OCI-LY7 (cell line): ENCODE measurements at regions not wholly inside any gene's neighbourhood (a gene's known extent, or its start where the extent isn't known, plus 50 kb on each side); places are given as distances from the start of the nearest gene placed in this dataset.

Experiments
- BruUV-seq: library from RNA; stranded (reverse); fragments of 400-500 nt; replicated peaks from 2 replicates; lab custom pipeline; 2021; lab: Mats Ljungman, UMichigan
- CTCF ChIA-PET: fragments of 300-600 bp; sonication (Branson Sonifier 250); formaldehyde crosslinking; loops from one replicate; lab custom pipeline; 2022; ENCODE audit warnings: antibody characterized with exemption; ENCODE audit not compliant: unreplicated experiment; lab: Charles Lee
- POLR2A ChIA-PET: fragments of 300-600 bp; sonication (Branson Sonifier 250); formaldehyde crosslinking; loops from one replicate; lab custom pipeline; 2022; ENCODE audit warnings: antibody characterized with exemption; lab: Charles Lee
- DNase-seq: peaks from one replicate; pipeline ENCODE4 v3.0.0-alpha.2; 2015; ENCODE audit warnings: low spot score
- H2AFZ ChIP-seq: fragments of 200-600 bp; sonication (generic), shearing (Covaris generic); 2 replicates; pipeline ENCODE4 v1.6.1; 2014; ENCODE audit warnings: mild to moderate bottlenecking, antibody characterized with exemption, low read length, moderate library complexity
- H3K27ac ChIP-seq: fragments of 200-600 bp; sonication (generic); 2 replicates; pipeline ENCODE4 v1.5.1; 2014; ENCODE audit warnings: mixed run types, low read depth, mild to moderate bottlenecking, moderate library complexity, low read length, inconsistent platforms; ENCODE audit not compliant: poor library complexity, severe bottlenecking
- H3K36me3 ChIP-seq: fragments of 200-600 bp; sonication (generic); 2 replicates; pipeline ENCODE4 v1.6.1; 2014; ENCODE audit warnings: mild to moderate bottlenecking, antibody characterized with exemption, low read length, moderate library complexity, mixed read lengths; ENCODE audit not compliant: insufficient read depth
- H3K4me1 ChIP-seq: fragments of 200-600 bp; sonication (generic); 2 replicates; pipeline ENCODE4 v1.5.1; 2014; ENCODE audit warnings: mild to moderate bottlenecking, low read length; ENCODE audit not compliant: insufficient read depth, poor library complexity, severe bottlenecking
- H3K4me2 ChIP-seq: fragments of 200-600 bp; sonication (generic); 2 replicates; pipeline ENCODE4 v1.6.1; 2014; ENCODE audit warnings: mild to moderate bottlenecking, low read length
- H3K4me3 ChIP-seq: fragments of 200-600 bp; sonication (generic); 2 replicates; pipeline ENCODE4 v1.5.1; 2014; ENCODE audit warnings: mild to moderate bottlenecking, low read depth, low read length; ENCODE audit not compliant: poor library complexity, severe bottlenecking
- H3K79me2 ChIP-seq: fragments of 200-600 bp; sonication (generic); 2 replicates; pipeline ENCODE4 v1.6.1; 2016; ENCODE audit warnings: low read depth, mild to moderate bottlenecking, low read length, moderate library complexity, mixed read lengths; ENCODE audit not compliant: insufficient read depth
- H3K9me2 ChIP-seq: fragments of 200-600 bp; sonication (generic); 2 replicates; pipeline ENCODE4 v1.6.1; 2016; ENCODE audit warnings: mild to moderate bottlenecking, low read length, mixed read lengths; ENCODE audit not compliant: insufficient read depth
- H3K9me3 ChIP-seq: fragments of 200-600 bp; sonication (generic); 2 replicates; pipeline ENCODE4 v1.6.1; 2014; ENCODE audit warnings: mild to moderate bottlenecking, mixed run types, low read length, mixed read lengths
- H4K20me1 ChIP-seq: fragments of 200-600 bp; sonication (generic); 2 replicates; pipeline ENCODE4 v1.6.1; 2014; ENCODE audit warnings: mild to moderate bottlenecking, antibody characterized with exemption, low read length, moderate library complexity, mixed read lengths; ENCODE audit not compliant: insufficient read depth
- EZH2phosphoT487 ChIP-seq: fragments of 200-600 bp; sonication (generic); IDR thresholded peaks from 2 replicates; pipeline ENCODE4 v1.6.1; 2018; ENCODE audit warnings: low read depth, borderline replicate concordance, mild to moderate bottlenecking, mixed run types, antibody characterized with exemption, low read length, moderate library complexity, mixed read lengths
- intact Hi-C: fragments of 100-400 bp; cut with micrococcal nuclease; formaldehyde crosslinking; loops from one replicate; pipeline ENCODE4 v1.10.0; 2022; ENCODE audit not compliant: unreplicated experiment
- TF ChIP-seq, protein P1 (sequence below): fragments of 200-600 bp; sonication (generic); conservative IDR thresholded peaks from 2 replicates; pipeline ENCODE4 v1.5.1; 2014; ENCODE audit warnings: mild to moderate bottlenecking, antibody characterized with exemption, low read length, moderate library complexity, mixed read lengths

DNA sequence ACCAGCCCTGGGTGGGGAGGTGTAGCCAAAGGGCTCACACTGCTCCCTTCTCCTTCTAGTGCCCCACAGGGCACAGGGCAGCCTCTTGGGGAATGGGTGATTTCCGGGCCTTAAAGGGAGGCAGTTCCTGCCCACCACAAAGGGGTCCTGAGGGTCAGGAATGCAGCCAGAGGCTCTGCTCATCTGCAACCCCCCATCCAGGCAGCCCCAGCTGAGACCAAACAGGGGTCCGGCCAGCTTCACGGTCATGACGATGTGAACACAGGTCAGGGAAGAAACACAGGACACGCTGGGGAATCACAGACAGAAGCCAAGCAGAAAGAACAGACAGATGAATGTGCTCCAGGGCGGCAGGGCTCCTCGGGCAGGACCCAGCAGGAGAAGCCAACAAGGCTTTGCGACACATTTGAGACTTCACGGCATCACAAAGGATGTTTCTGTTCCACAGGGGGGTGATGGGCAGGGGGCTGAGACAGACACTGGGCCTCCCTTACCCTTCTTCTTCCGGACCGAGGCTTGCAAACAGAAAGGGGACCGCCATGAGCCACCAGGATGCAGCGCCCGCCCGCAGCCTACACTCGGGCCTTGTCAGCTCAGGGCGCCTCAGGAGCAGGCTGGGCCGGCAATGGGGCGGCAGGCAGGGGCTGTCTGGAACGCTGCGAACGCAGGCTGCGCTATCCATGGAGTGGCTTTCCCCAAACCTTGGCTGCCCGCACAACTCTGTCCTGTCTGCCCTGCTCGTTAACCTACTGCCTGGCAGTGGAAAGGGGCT lies 101.9 kb downstream of the CTTN start:
- H3K4me3 ChIP-seq, result no peak overlapping the region
- intact Hi-C loops, result no loop called here
- H4K20me1 ChIP-seq, result no peaks in the 10 kb centered on the region
- no peaks in the 10 kb centered on the region for H3K36me3 ChIP-seq
- POLR2A ChIA-PET, result interaction anchor here (0.6 kb wide), 1 partner anchor 74 kb away, joined by 3 read pairs; no protein-coding TSS in a partner anchor
- H3K79me2 ChIP-seq, result no peaks in the 10 kb centered on the region
- H2AFZ ChIP-seq, result no peak overlapping the region
- no peaks in the 10 kb centered on the region for H3K4me1 ChIP-seq
- no TSS peak for BruUV-seq
- no peak overlapping the region for H3K27ac ChIP-seq
- no peak overlapping the region for H3K4me2 ChIP-seq
- CTCF ChIA-PET, result no interaction called here
- TF ChIP-seq, protein P1, sequence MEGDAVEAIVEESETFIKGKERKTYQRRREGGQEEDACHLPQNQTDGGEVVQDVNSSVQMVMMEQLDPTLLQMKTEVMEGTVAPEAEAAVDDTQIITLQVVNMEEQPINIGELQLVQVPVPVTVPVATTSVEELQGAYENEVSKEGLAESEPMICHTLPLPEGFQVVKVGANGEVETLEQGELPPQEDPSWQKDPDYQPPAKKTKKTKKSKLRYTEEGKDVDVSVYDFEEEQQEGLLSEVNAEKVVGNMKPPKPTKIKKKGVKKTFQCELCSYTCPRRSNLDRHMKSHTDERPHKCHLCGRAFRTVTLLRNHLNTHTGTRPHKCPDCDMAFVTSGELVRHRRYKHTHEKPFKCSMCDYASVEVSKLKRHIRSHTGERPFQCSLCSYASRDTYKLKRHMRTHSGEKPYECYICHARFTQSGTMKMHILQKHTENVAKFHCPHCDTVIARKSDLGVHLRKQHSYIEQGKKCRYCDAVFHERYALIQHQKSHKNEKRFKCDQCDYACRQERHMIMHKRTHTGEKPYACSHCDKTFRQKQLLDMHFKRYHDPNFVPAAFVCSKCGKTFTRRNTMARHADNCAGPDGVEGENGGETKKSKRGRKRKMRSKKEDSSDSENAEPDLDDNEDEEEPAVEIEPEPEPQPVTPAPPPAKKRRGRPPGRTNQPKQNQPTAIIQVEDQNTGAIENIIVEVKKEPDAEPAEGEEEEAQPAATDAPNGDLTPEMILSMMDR, result no peak
- TF ChIP-seq EZH2phosphoT487, result no peak
- H3K9me2 ChIP-seq, result no peaks in the 10 kb centered on the region
- no peaks in the 10 kb centered on the region for H3K9me3 ChIP-seq
- no peak for DNase-seq

DNA sequence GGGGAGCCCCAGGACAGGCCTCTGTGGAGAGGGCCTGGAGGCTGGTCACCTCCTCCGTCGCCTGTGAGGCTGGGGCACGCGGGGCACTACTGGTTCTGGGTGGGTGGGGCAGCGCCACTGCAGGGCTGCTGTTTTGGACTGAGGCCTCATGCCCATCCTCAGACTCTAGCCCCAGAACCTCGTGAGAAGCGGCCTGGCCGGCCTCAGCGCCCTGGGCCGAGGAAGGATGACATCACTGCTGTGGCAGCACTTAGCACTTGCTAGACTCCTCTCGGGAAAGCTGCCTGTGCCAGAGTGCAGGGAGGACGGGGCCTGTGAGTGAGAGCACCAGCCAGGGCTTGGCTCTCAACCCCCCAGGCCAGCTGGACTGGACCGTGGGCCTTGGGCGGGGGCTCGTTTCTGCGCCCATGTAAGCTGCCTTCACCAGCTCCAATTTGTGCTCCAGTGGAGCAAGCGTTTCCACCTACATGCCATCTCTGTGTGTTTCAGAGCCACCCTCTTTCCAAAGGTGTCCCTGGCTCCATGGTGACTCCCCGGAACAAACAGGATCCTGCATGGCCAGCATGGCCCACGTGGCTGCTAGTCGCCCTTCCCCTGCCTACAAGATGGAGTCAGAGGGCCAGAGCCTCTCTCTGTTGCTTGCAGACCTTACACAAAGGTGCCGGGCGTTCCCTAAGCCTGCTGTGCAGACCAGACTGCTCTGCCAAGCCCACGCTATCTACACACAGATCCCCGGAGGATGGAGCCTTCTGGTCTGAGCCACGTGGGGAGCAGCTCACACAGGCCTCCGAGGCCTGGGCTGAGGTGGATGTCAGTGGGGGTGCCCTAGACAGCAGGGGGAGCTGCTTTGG lies 102.9 kb downstream of the CTTN start:
- H3K9me2 ChIP-seq, result no peaks in the 10 kb centered on the region
- no peak for TF ChIP-seq EZH2phosphoT487
- ChIA-PET CTCF (no interaction called here), POLR2A (interaction anchor here (0.6 kb wide), 1 partner anchor 75 kb away, joined by 3 read pairs; no protein-coding TSS in a partner anchor)
- H2AFZ ChIP-seq, result no peak overlapping the region
- no peaks in the 10 kb centered on the region for H3K4me1 ChIP-seq
- BruUV-seq, result no TSS peak
- no peaks in the 10 kb centered on the region for H3K36me3 ChIP-seq
- H3K27ac ChIP-seq, result no peak overlapping the region
- no peak overlapping the region for H3K4me2 ChIP-seq
- intact Hi-C loops, result no loop called here
- no peaks in the 10 kb centered on the region for H3K79me2 ChIP-seq
- DNase-seq, result no peak
- H4K20me1 ChIP-seq, result no peaks in the 10 kb centered on the region
- no peaks in the 10 kb centered on the region for H3K9me3 ChIP-seq
- H3K4me3 ChIP-seq, result no peak overlapping the region

DNA sequence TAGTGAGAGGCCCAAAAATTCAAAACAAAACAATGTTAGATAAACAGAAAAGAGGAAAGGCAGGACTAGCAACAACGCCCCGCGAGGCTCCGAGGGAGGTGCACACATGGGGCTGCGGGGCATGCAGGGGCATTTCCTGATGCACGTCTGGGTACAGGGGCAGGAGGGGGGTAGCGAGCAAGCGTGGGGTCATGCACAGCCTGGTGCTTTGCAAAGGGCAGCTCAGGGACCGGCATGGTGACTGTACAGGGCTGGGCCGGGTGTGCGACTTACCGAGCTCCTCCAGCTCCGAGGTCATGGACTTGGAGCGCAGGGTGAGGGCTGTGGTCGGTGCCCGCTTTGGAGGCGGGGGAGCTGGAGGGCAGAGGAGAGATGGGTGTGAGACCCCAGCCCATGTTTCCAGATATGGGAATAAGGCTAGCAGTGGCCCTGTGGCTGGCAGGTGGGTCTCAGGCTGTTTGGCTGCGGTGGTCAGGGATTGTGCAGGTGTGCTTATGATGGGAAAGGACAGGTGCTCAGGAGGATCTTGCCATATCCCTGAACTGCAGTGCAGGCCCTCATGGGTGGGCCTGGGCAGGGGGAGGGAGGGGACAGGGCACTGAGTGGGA lies 103.7 kb downstream of the CTTN start:
- POLR2A ChIA-PET, result no interaction called here
- Histone ChIP-seq H4K20me1 (no peaks in the 10 kb centered on the region), H3K4me1 (no peaks in the 10 kb centered on the region), H2AFZ (no peak overlapping the region), H3K4me3 (no peak overlapping the region), H3K36me3 (no peaks in the 10 kb centered on the region), H3K9me2 (no peaks in the 10 kb centered on the region), H3K79me2 (no peaks in the 10 kb centered on the region), H3K4me2 (no peak overlapping the region), H3K9me3 (no peaks in the 10 kb centered on the region), H3K27ac (no peak overlapping the region)
- no TSS peak for BruUV-seq
- intact Hi-C loops, result no loop called here
- no peak for DNase-seq
- TF ChIP-seq, protein P1, result no peak
- TF ChIP-seq EZH2phosphoT487, result no peak
- CTCF ChIA-PET, result no interaction called here
